ENCODE measurements at regions not wholly inside any gene's neighbourhood (a gene's known extent, or its start where the extent isn't known, plus 50 kb on each side); places are given as distances from the start of the nearest gene placed in this dataset.

- H2BK5ac ChIP-seq (ENCODE audit: insufficient read length, low read length): no peak overlapping the region
- no peak overlapping the region for H4K5ac ChIP-seq (ENCODE audit: insufficient read length, low read depth, low read length)
- no peaks in the 10 kb centered on the region for H4K20me1 ChIP-seq (ENCODE audit: control insufficient read depth, insufficient read depth, insufficient read length)
- no peak overlapping the region for H3K56ac ChIP-seq (ENCODE audit: insufficient read length, low read depth, low read length)
- no peaks in the 10 kb centered on the region for H3K27me3 ChIP-seq (ENCODE audit: insufficient read depth, low read length)
- H3K9me3 Mint-ChIP-seq: peaks cover 13 to 25% of the 10 kb centered on the region in 2 experiments; a peak in 4 of 5 replicates
- H3K9me3 ChIP-seq (ENCODE audit: control insufficient read depth, low read depth, low read length): no peaks in the 10 kb centered on the region
- no peak overlapping the region for H2BK12ac ChIP-seq (ENCODE audit: insufficient read length, low read depth, low read length)
- no peaks in the 10 kb centered on the region; the same call in 1 of the 2 replicates for H3K4me1 ChIP-seq (ENCODE audit: insufficient read depth, low read length)
- H3K4me2 ChIP-seq (ENCODE audit: insufficient read depth, insufficient read length, low read length): no peak overlapping the region
- no peak overlapping the region for H3K14ac ChIP-seq (ENCODE audit: insufficient read depth, low read length)
- H2BK120ac ChIP-seq (ENCODE audit: low read depth, low read length, poor library complexity, severe bottlenecking): no peak overlapping the region
- H3K9ac ChIP-seq (ENCODE audit: extremely low read depth, insufficient read length, low read length): no peak overlapping the region
- no peak overlapping the region for H3K4me3 Mint-ChIP-seq
- H3K4me1 Mint-ChIP-seq: peaks cover 0 to 7% of the 10 kb centered on the region in 2 experiments; a peak in 2 of 4 replicates
- no peak for DNase-seq
- no peak overlapping the region for H3K27ac ChIP-seq (ENCODE audit: insufficient read length, low read depth, low read length)
- no peak overlapping the region for H2AK5ac ChIP-seq (ENCODE audit: insufficient read length, low read length)
- H3K79me1 ChIP-seq (ENCODE audit: insufficient read depth, low read depth, low read length, poor library complexity, severe bottlenecking): no peaks in the 10 kb centered on the region
- no peak overlapping the region for H2BK15ac ChIP-seq (ENCODE audit: low read depth, low read length)
- no peaks in the 10 kb centered on the region for H3K79me2 ChIP-seq (ENCODE audit: insufficient read depth, low read length)
- WGBS (ENCODE audit: extremely low coverage, insufficient read length, low lambda C conversion rate): no CpG with 5 or more reads among the region's 1 CpG
- no peak overlapping the region for H2AFZ ChIP-seq (ENCODE audit: low read length)
- TF ChIP-seq CTCF (conservative IDR thresholded peaks at IDR 0.05): no peak
- no peaks in the 10 kb centered on the region; the same call in 1 of the 2 replicates for H3K27me3 Mint-ChIP-seq (ENCODE audit: low read depth)
- H4K91ac ChIP-seq (ENCODE audit: insufficient read length, low read depth, low read length): no peak overlapping the region
- no peak overlapping the region for H4K8ac ChIP-seq (replicated peaks; ENCODE audit: insufficient read length, low read depth, low read length)
- no peak overlapping the region for H3K23ac ChIP-seq (ENCODE audit: insufficient read length, low read depth, low read length)
- no peak overlapping the region for H3K27ac Mint-ChIP-seq
- no peak overlapping the region for H3T11ph ChIP-seq (ENCODE audit: low read length)
- peaks cover 9 to 19% (median 15%) of the 10 kb centered on the region in 3 experiments for H3K36me3 Mint-ChIP-seq (ENCODE audit: insufficient read depth in 1 of 3, low read depth in 3 of 3)
- no peak overlapping the region for H3K4ac ChIP-seq (ENCODE audit: low read depth, low read length)
- H2BK20ac ChIP-seq (ENCODE audit: low read depth, low read length, poor library complexity, severe bottlenecking): no peak overlapping the region
- no peaks in the 10 kb centered on the region for H3K23me2 ChIP-seq (ENCODE audit: insufficient read length, low read depth, low read length, poor library complexity, severe bottlenecking)
- H3K18ac ChIP-seq (ENCODE audit: insufficient read length, low read depth, low read length): no peak overlapping the region
These were observed 1325.3 kb downstream of the SI start for GRCh38 chr3:163753033-163753432.
